HG02840 (cell line): ENCODE measurements at regions not wholly inside any gene's neighbourhood (a gene's known extent, or its start where the extent isn't known, plus 50 kb on each side); places are given as distances from the start of the nearest gene placed in this dataset.
"Not testable (repeated sequence)": the region's sequence is repeated elsewhere in the genome, so short reads cannot be mapped to it uniquely, and the experiment has no call there.

Experiments used
- ATAC-seq: cut with Tn5 transposase; IDR thresholded peaks from one replicate; pipeline ENCODE4 v1.9.1; 2021; ENCODE audit warnings: mild to moderate bottlenecking, moderate library complexity, moderate number of reproducible peaks; ENCODE audit not compliant: unreplicated experiment, low FRiP score

DNA sequence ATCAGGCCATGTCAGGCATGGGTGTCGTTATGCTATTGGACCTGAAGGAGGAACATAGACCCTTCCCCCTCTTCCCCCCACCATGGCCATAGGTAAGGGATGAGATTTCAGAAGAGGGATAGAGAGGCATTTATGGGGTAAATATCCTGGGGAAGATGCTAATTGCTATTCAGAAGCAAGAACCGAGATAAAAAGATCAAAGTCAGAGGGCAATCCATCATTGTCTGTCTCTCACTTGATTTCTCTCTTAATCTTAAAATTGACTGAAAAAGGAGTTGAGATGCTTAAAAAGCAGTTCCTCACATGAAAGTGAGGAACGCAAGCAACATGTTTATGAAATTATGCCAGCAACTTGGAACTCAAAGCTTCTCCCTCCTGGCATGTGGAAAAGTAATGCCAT is 212.0 kb downstream of the RPAP3 start:
- ATAC-seq: no peak

DNA sequence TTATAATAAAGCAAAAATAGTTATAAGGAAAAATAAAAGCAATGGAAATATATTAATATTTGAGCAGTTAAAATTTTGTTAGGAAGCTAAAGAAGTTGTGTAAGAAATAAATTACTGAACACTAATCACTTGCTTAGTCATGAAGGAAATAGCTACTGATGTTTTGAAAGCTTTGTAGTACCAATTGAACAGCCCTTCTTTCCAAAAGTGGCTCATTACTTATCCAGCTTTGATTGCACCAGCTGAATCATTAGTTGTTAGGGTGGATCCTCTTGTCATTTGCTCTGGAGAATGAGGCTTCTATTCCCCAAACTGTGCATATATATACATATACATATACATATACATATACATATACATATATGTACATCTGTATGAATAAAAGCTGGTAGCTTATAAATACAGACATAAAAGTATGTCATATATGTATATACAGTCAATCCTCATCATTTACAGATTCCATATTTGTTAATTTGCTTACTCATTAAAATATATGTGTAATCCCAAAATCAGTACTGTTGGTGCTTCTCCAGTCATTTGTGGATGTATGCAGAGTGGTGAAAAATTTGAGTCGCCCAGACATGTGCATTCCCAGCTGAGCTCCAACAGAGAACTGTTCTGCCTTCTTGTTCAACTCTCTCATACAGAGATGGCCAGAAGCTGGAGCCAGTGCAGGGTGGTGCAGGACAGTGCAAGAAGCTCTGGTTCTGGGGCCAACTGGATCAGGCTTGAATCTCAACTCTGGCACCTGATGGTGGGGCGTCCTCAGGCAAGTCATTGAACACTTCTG is 214.1 kb downstream of the RPAP3 start:
- ATAC-seq: no peak

DNA sequence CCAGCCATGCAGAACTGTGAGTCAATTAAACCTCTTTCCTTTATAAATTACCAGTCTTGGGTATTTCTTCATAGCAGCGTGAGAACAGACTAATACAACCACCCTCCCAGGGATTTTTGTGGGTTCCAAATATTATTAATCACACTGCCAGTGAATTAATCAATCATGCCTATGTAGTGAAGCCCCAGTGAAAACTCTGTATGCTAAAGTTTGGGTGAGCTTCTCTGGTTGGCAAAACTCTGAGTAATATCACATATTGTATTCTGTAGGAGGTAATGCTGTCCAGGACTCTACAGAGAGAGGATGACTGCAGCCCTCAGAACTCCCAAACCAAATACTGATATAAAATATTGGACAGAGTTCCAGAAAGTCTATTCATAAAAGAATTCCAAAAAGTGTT is 216.9 kb downstream of the RPAP3 start:
- no peak for ATAC-seq

DNA sequence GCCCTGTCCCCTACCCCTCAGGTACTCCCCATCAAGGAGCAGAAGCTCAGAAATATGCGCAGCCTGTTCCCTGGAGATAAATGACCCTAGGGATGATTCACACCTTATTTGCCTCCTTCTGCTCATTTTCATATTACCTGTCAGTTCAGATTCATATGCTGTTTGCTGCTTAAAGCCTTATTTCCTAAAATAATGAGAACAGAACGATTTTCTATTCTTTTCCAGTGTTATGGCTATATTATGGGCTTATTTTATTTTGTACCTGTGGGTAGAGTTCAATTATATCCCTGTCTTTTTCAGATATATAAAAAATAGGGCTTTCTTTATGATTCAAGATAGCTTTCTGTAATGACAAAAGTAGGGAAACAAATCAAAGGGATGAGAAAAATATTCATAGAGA is 224.8 kb downstream of the RPAP3 start:
- ATAC-seq: no peak

DNA sequence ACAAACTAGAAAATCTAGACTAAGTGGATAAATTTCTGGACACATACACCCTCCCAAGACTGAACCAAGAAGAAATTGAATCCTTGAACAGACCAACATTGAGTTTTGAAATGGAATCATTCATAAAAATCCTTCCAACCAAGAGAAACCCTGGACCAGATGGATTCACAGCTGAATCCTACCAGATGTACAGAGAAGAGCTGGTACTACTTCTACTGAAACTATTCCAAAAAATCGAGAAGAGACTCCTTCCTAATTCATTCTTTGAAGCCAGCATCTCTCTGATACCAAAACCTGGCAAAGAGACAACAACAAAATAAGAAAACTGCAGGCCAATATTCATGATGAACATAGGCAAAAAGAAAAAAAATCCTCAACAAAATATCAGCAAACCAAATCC is 227.4 kb downstream of the RPAP3 start:
- no peak for ATAC-seq

DNA sequence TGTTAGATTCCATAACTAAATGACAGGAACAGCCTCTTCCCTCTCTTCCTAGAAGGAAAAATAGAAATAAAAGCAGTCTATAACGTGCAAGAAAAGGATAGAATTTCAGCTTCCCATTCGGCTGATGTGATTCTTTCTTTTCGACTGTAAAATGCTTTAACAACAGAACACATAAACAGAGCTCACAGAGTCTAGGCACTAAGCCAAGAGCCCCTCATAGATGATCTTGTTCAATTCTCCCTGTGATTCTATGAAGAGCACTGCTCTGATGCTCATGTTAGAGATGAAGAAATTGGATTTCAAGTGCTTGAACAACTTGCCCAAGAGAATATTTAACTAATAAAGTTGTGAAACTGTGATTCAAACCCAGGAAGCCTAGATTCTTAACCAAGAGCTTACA is 232.7 kb downstream of the RPAP3 start:
- ATAC-seq: no peak

DNA sequence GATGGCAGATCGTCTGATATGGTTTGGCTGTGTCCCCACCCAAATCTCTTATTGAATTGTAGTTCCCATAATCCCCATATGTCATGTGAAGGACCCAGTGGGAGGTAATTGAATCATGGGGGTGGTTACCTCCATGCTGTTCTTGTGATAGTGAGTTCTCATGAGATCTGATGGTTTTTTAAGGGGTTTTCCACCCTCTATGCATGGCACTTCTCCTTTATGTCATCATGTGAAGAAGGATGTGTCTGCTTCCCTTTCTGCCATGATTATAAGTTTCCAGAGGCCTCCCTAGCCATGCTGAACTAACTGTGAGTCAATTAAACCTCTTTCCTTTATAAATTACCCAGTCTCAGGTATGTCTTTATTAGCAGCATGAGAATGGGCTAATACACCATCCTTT is 235.5 kb downstream of the RPAP3 start:
- not testable (repeated sequence) for ATAC-seq

DNA sequence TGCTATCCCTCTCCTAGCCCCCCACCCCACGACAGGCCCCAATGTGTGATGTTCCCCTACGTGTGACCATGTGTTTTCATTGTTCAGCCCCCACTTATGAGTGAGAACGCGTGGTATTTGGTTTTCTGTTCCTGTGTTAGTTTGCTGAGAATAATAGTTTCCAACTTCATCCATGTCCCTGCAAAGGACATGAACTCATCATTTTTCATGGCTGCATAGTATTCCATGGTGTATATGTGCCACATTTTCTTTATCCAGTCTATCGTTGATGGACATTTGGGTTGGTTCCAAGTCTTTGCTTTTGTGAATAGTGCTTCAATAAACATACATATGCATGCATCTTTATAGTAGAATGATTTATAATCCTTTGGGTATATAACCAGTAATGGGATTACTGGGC is 241.9 kb downstream of the RPAP3 start:
- ATAC-seq: not testable (repeated sequence)

DNA sequence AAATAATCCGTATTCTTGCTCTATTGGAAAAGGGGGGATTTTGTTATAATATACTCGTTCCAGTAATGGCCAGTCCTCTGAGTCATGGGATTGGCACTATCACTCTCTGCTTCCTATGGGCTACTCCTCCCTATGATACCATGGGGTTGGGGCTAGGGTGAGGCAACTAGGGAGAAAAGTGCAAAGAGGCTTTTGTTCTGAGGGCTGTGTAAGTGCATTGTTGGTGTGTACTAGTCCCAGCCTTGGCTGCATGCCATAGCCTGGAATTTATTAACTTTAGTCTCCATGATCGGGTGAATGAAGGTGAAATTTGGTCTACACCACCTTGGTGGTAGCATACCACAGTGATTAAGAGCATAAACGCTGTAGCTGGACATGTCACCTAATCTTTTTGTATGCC is 247.6 kb downstream of the RPAP3 start:
- ATAC-seq: no peak

DNA sequence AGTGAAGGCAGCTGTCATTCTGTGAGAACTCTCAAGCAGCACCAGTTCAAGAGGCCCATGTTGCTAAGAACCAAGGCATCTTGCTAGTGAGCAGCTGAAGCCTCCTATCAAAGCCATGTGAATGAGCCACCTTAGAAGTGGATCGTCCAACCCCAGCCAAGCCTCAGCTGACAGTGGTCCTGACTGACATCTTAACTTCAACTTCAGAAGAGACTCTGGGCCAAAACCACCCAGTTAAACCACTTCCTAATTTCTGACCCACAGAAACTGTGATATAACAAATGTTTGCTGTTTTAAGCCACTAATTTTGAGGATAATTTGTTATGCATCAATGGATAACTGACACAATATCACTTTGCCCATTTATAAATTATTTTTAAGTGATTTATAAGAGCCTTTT is 256.0 kb downstream of the RPAP3 start:
- no peak for ATAC-seq

DNA sequence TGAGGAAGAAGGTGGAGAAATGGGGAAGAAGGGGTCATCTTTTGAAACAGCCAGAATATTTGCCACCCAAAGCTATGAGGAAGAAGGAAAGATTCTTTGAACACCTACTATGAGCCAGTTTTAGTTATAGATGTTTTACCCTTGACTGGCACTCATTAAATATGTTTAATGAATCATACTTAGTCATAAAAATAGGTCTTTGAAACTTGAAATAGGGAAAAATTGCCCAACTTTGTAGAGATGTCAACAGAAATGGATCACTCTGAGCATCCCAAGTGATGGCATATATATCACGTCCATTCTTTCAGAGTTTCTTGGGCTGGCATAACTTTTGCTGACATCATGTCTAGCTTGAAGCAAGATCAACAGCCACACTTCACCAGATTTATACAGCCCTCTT is 263.5 kb downstream of the RPAP3 start:
- ATAC-seq: no peak

DNA sequence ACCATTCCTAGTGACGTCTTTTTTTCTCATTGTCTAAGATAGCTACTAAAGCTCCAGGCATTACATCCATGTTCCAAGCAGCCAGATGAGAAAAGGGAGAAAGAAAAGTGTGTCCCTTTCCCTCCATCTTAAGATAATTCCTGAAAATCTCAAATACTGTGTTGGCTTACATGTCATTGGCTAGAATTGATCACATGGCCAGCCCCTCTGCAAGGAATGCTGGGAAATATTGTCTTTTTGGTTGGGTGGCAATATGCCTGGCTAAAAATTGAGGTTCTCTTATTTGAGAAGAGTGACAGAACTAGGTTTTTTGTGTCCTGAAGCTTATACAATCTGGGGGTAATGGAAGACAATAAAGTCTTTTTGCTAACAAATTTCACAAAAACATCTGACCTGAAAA is 264.3 kb downstream of the RPAP3 start:
- ATAC-seq: no peak

DNA sequence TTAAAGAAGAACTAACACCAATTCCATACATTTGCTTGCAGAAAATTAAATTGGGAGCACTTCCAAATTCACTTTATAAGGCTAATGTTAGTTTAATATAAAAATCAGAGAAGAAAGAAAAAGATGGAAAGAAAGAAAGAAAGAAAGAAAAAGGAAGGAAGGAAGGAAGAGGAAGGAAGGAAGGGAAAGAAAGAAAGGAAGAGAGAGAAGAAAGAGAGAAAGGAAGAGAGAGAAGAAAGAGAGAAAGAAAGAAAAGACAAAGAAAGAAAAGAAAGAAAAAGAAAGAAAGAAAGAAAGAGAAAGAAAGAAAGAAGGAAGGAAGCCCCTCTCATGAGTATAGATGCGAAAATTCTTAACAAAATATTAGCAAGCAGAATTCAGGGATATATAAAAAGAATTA is 267.7 kb downstream of the RPAP3 start:
- no peak for ATAC-seq

DNA sequence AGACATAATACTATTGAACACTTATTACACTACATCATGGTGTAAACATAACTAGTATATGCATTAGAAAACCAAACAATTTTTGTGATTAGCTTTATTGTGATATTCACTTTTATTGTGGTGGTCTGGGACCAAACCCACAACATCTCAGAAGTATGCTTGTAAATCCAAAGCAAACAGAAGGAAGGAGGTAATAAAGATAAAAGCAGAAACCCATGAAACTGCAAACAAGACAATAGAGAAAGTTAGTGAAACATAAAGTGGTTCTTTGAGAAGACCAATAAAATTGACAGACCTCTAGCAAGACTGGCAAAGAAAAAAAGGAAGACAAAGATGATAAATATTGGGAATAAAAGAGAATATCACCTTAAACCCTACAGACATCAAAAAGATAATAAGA is 268.3 kb downstream of the RPAP3 start:
- ATAC-seq: no peak

DNA sequence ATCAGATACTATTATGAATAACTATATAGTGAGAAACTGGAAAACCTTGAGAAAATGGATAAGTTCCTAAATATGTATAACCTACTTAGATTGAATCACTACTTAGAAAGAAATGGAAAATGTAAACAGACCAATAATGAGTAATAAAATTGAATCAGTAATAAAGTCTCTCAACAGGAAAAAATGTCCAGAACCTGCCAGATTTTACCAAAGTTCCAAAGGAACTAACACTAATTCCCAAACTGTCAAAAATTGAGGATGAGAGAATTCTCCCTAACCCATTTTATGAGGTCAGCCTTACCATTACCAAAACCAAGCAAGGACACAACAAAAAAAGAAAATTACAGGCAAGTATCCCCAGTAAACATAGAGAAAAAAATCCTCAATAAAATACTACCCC is 272.0 kb downstream of the RPAP3 start:
- no peak for ATAC-seq

DNA sequence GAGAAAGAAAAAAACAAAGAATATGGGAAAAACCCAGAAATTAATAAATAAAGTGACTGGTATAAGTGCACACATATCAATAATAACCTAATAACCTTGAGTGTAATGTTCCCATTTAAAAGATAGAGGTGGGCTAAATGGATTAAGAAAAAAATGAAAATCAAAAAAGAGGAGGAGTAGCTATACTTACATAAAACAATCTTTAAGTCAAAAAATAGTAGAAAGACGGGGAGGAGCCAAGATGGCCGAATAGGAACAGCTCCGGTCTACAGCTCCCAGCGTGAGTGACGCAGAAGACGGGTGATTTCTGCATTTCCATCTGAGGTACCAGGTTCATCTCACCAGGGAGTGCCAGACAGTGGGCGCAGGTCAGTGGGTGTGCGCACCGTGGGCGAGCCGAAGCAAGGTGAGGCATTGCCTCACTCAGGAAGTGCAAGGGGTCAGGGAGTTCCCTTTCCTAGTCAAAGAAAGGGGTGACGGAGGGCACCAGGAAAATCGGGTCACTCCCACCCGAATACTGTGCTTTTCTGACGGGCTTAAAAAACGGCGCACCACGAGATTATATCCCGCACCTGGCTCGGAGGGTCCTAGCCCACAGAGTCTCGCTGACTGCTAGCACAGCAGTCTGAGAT is 279.0 kb downstream of the RPAP3 start:
- ATAC-seq: not testable (repeated sequence)

DNA sequence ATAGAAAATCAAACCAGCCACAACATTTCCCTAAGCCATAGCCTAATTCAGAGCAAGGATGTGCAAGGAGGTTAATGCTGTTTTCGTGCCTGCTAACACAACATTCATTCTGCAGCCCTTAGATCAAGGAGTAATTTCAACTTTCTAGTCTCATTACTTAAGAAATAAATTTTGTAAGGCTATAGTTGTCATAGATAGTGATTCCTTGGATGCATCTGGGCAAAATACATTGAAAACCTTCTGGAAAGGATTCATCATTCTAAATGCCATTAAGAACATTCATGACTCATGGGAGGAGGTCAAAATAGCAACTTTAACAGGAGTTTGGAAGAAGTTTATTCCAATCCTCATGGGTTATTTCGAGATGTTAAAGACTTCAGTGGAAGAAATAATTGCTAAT is 283.2 kb downstream of the RPAP3 start:
- no peak for ATAC-seq

DNA sequence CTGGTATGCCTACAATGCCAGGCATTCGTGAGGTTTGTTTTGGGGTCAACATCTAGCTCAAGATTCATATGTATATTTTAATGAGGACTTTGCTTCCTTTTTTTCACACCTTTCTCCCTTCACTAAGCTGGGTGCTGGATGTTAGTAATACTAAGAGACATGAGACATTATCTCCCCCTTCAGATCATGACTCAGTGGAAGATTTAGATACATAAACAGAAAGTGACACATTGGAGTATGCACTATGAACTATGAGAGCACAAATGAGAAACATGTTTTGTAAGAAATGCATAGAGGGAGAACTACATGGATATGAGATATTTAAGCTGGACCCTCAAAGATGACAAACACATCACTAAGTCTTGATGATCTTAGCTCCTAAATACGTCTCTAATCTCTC is 286.3 kb downstream of the RPAP3 start:
- no peak for ATAC-seq

DNA sequence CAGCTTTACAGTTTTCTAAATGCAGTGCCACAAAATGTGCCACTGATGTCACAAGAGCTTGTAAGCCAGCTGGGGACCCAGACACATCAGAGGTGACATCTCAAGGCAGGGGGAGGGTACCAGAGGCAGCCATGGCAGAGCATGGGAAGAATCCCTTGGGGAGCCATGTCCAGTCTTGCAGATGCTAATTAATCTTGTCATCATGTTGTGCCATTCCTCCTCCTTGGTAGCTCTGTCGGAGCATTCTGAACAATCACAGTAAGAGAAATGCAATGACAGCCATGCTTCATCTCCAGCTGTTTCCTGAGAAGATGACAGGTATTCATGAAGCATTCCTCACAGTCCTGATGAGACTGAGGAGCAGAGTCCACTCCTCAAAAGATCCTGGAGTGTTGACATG is 287.9 kb downstream of the RPAP3 start:
- ATAC-seq: no peak

DNA sequence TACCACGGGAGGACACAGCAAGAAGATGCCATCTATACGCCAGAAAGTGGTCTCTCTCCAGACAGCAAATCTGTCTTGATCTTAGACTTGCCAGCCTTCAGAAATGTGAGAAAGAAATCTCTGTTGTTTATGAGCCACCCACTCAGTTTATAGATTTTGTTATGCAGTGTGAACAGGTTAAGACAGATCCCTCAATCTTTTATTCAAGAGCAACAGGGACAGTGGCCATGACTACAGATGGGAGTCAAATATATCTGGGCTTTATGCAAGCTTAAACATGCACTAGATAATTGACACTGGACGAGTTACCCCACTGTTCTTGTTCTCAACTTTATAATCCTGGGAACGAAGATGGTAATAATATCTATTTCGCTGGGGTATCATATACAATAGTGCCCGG is 288.7 kb downstream of the RPAP3 start:
- ATAC-seq: no peak

DNA sequence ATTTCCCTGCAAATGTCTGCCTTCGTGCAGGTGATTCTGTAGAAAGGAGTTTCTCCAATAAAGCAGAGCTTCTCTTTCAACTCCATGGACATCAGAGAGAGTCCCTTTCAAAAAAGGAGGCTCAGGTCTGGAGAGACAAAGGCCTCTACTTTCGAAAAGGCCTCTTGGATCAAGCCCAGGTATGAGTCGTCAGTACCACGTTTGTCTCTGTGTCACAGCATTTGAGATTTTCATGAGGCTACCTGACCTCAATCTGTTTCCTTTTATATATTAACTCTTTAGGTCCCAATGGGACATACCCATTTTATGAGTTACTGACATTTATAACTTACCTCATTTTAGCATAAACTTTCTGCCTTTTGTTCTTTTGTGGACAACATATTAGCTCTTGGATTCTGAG is 290.8 kb downstream of the RPAP3 start:
- no peak for ATAC-seq

DNA sequence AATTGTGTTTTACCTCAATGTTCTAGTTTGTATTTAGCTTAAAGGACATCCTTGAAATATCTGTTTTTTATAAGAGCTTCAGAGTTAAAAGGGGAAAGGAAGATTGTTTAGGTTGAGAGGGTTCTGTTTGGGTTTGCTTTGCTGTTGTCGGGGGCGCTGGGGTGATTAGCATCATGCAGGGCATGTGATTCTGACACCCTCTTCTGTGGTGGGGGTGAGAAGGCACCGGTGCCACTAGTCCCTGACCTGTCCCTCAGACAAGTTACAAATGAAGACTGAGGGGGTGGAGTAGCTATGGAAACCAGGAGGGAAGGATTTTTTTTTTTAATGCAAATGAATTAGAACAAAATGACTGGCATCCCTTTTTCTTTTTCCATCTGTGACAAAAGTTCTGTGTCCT is 291.3 kb downstream of the RPAP3 start:
- no peak for ATAC-seq
